Neural progenitor cell (in vitro differentiated cells): ENCODE measurements at regions not wholly inside any gene's neighbourhood (a gene's known extent, or its start where the extent isn't known, plus 50 kb on each side); places are given as distances from the start of the nearest gene placed in this dataset.
"Not testable (repeated sequence)": the region's sequence is repeated elsewhere in the genome, so short reads cannot be mapped to it uniquely, and the experiment has no call there.

Experiments
- DNase-seq: peaks from one replicate; pipeline ENCODE4 v3.0.0-alpha.2; 2016; ENCODE audit warnings: low spot score
- H2AFZ ChIP-seq: fragments of 200-600 bp; sonication (generic); replicated peaks from 2 replicates; pipeline ENCODE4 v1.6.1; 2016; ENCODE audit warnings: antibody characterized with exemption
- H3F3A ChIP-seq: fragments of 200-600 bp; sonication (generic); 2 replicates; pipeline ENCODE4 v1.6.1; 2016; ENCODE audit warnings: antibody characterized with exemption, low read depth
- H3K27ac ChIP-seq: fragments of 200-600 bp; sonication (generic); 2 replicates; pipeline ENCODE4 v1.5.1; 2016; ENCODE audit warnings: mild to moderate bottlenecking
- H3K27me3 ChIP-seq: fragments of 200-600 bp; sonication (generic); 2 replicates; pipeline ENCODE4 v1.6.1; 2016; ENCODE audit warnings: mild to moderate bottlenecking, moderate library complexity
- H3K36me3 ChIP-seq: fragments of 200-600 bp; sonication (generic); 2 replicates; pipeline ENCODE4 v1.5.1; 2016
- H3K4me1 ChIP-seq: fragments of 200-600 bp; sonication (generic); 2 replicates; pipeline ENCODE4 v1.6.1; 2016; ENCODE audit warnings: mixed run types
- H3K4me2 ChIP-seq: fragments of 200-600 bp; sonication (generic); 2 replicates; pipeline ENCODE4 v1.6.1; 2016
- H3K4me3 ChIP-seq: fragments of 200-600 bp; sonication (generic); 2 replicates; pipeline ENCODE4 v1.5.1; 2016
- H3K79me2 ChIP-seq: fragments of 200-600 bp; sonication (generic); 2 replicates; pipeline ENCODE4 v1.6.1; 2016; ENCODE audit warnings: low read depth
- H3K9ac ChIP-seq: fragments of 200-600 bp; sonication (generic); 2 replicates; pipeline ENCODE4 v1.6.1; 2016
- H3K9me3 ChIP-seq: fragments of 200-600 bp; sonication (generic); 2 replicates; pipeline ENCODE4 v1.5.1; 2016; ENCODE audit warnings: low read depth
- H4K20me1 ChIP-seq: fragments of 200-600 bp; sonication (generic); 2 replicates; pipeline ENCODE4 v1.6.1; 2016; ENCODE audit warnings: low read depth
- H3K27ac Mint-ChIP-seq: 3 replicates; pipeline ENCODE4 v1.8.0; 2021; ENCODE audit warnings: mixed read lengths
- H3K27me3 Mint-ChIP-seq: 2 replicates; pipeline ENCODE4 v1.8.0; 2022; ENCODE audit warnings: low read depth, mild to moderate bottlenecking, inconsistent platforms, moderate library complexity, mixed read lengths; ENCODE audit not compliant: insufficient read depth
- H3K36me3 Mint-ChIP-seq: 3 replicates; pipeline ENCODE4 v1.8.0; 2021; ENCODE audit warnings: mixed read lengths
- H3K4me1 Mint-ChIP-seq: 3 replicates; pipeline ENCODE4 v1.8.0; 2021; ENCODE audit warnings: mixed read lengths
- H3K4me3 Mint-ChIP-seq: 3 replicates; pipeline ENCODE4 v1.8.0; 2021; ENCODE audit warnings: mild to moderate bottlenecking, moderate library complexity, mixed read lengths
- H3K9me3 Mint-ChIP-seq: 3 replicates; pipeline ENCODE4 v1.8.0; 2020; ENCODE audit warnings: mixed read lengths
- EZH2 ChIP-seq: fragments of 200-600 bp; sonication (generic); IDR thresholded peaks from 2 replicates; pipeline ENCODE4 v1.6.1; 2017; ENCODE audit warnings: antibody characterized with exemption, mild to moderate bottlenecking, moderate library complexity
- EZH2phosphoT487 ChIP-seq: fragments of 200-600 bp; sonication (generic); IDR thresholded peaks from 2 replicates; pipeline ENCODE4 v1.6.1; 2017; ENCODE audit warnings: antibody characterized with exemption
- TF ChIP-seq, protein P1 (sequence below): fragments of 200-600 bp; sonication (generic); IDR thresholded peaks from 2 replicates; pipeline ENCODE4 v1.5.1; 2017; ENCODE audit warnings: antibody characterized with exemption, mild to moderate bottlenecking

- H3K4me1 Mint-ChIP-seq, H3K9ac ChIP-seq, H4K20me1 ChIP-seq, H3K36me3 ChIP-seq, H3K4me3 Mint-ChIP-seq, H3F3A ChIP-seq, H3K4me2 ChIP-seq, H3K36me3 Mint-ChIP-seq, H3K79me2 ChIP-seq, H3K27ac Mint-ChIP-seq, H3K4me3 ChIP-seq, H2AFZ ChIP-seq, H3K4me1 ChIP-seq, H3K27ac ChIP-seq, H3K27me3 Mint-ChIP-seq, DNase-seq, H3K9me3 ChIP-seq, H3K27me3 ChIP-seq, H3K9me3 Mint-ChIP-seq: not testable (repeated sequence)
These were observed 241.1 kb upstream of the PTGER4 start for GRCh38 chr5:40438646-40439045.

GRCh38 chr5:40437452-40437861 is 242.3 kb upstream of the PTGER4 start:
- no peaks in the 10 kb centered on the region for H3K36me3 ChIP-seq
- H3K9me3 ChIP-seq: no peaks in the 10 kb centered on the region
- no peak for DNase-seq
- H3K79me2 ChIP-seq: no peaks in the 10 kb centered on the region
- H3K4me1 ChIP-seq: peaks cover 4% of the 10 kb centered on the region
- no peaks in the 10 kb centered on the region for H3K9me3 Mint-ChIP-seq
- H3K4me2 ChIP-seq: no peak overlapping the region
- no peaks in the 10 kb centered on the region for H3F3A ChIP-seq
- TF ChIP-seq, protein P1, sequence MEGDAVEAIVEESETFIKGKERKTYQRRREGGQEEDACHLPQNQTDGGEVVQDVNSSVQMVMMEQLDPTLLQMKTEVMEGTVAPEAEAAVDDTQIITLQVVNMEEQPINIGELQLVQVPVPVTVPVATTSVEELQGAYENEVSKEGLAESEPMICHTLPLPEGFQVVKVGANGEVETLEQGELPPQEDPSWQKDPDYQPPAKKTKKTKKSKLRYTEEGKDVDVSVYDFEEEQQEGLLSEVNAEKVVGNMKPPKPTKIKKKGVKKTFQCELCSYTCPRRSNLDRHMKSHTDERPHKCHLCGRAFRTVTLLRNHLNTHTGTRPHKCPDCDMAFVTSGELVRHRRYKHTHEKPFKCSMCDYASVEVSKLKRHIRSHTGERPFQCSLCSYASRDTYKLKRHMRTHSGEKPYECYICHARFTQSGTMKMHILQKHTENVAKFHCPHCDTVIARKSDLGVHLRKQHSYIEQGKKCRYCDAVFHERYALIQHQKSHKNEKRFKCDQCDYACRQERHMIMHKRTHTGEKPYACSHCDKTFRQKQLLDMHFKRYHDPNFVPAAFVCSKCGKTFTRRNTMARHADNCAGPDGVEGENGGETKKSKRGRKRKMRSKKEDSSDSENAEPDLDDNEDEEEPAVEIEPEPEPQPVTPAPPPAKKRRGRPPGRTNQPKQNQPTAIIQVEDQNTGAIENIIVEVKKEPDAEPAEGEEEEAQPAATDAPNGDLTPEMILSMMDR: no peak
- TF ChIP-seq EZH2 (no peak), EZH2phosphoT487 (no peak)
- H3K36me3 Mint-ChIP-seq: no peaks in the 10 kb centered on the region
- no peaks in the 10 kb centered on the region for H4K20me1 ChIP-seq
- no peak overlapping the region for H3K4me3 ChIP-seq
- H3K4me3 Mint-ChIP-seq: no peak overlapping the region
- H3K27ac Mint-ChIP-seq: no peak overlapping the region
- peaks cover 2% of the 10 kb centered on the region for H3K27me3 Mint-ChIP-seq
- no peaks in the 10 kb centered on the region for H3K27me3 ChIP-seq
- H3K9ac ChIP-seq: no peak overlapping the region
- no peak overlapping the region for H2AFZ ChIP-seq
- no peaks in the 10 kb centered on the region for H3K4me1 Mint-ChIP-seq
- H3K27ac ChIP-seq: no peak overlapping the region

DNA sequence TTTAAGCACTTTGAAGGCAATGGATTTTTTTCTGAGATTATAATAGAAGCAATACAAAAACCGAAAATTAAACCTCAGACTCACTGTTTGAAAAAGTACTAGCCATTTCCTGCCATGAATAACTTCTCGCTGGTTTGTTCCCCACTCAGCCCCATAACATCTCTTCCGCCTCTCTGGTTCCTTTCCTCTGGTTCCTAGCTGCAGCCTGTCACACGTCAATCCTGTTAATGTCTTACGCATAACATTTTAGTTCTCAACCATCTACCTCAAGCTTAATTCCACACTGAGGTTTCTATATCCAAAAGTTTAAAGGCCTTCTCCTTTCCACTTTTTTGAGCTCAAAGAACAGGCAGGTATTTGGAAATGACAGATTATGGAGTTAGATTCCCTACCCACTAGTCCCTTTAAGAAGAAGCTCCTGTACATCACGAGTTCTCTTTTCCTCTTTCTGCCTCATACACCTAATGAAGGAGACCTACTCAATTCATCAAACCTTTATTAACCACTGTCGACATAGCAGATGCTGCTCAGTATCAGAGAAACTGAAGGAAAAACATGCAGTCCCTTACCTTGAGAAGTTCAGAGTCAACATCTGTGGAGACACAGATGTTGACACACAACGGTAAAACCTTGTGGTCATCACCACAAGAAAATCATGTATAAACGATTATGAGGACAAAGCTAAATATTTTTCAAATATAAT is 243.0 kb upstream of the PTGER4 start:
- Mint-ChIP-seq H3K4me1 (no peaks in the 10 kb centered on the region), H3K27ac (no peak overlapping the region), H3K27me3 (peaks cover 2% of the 10 kb centered on the region), H3K4me3 (no peak overlapping the region), H3K9me3 (no peaks in the 10 kb centered on the region), H3K36me3 (no peaks in the 10 kb centered on the region)
- no peak for DNase-seq
- Histone ChIP-seq H3F3A (no peaks in the 10 kb centered on the region), H3K4me3 (no peak overlapping the region), H2AFZ (no peak overlapping the region), H3K9ac (no peak overlapping the region), H4K20me1 (no peaks in the 10 kb centered on the region), H3K27ac (no peak overlapping the region), H3K4me2 (no peak overlapping the region), H3K4me1 (peaks cover 4% of the 10 kb centered on the region), H3K9me3 (no peaks in the 10 kb centered on the region), H3K36me3 (no peaks in the 10 kb centered on the region), H3K79me2 (no peaks in the 10 kb centered on the region), H3K27me3 (no peaks in the 10 kb centered on the region)
- TF ChIP-seq EZH2phosphoT487 (no peak), EZH2 (no peak)
- TF ChIP-seq, protein P1: no peak

- H3K4me3 ChIP-seq, H3K36me3 ChIP-seq, H2AFZ ChIP-seq, H3K9me3 ChIP-seq, H3K27ac Mint-ChIP-seq, H3K4me1 Mint-ChIP-seq, H3F3A ChIP-seq, H3K9me3 Mint-ChIP-seq, H3K27ac ChIP-seq, DNase-seq, H3K79me2 ChIP-seq, H3K4me3 Mint-ChIP-seq, H3K27me3 ChIP-seq, H3K4me2 ChIP-seq, H3K27me3 Mint-ChIP-seq, H4K20me1 ChIP-seq, H3K4me1 ChIP-seq, H3K9ac ChIP-seq, H3K36me3 Mint-ChIP-seq: not testable (repeated sequence)
These were observed 244.0 kb upstream of the PTGER4 start for GRCh38 chr5:40435706-40436105.
